Stimulated activated CD8-positive, alpha-beta memory T cell treated with anti-CD3 and anti-CD28 coated beads, Interleukin-2, amount 100 ng/mL, for 1 hour (primary cell): ENCODE measurements at regions not wholly inside any gene's neighbourhood (a gene's known extent, or its start where the extent isn't known, plus 50 kb on each side); places are given as distances from the start of the nearest gene placed in this dataset.

Experiments used
- DNase-seq, 2 donors: peaks; one replicate each; pipeline ENCODE4 v3.0.0-alpha.2; 2020; ENCODE audit warnings: low read depth in 2 of 2

GRCh38 chr11:64457416-64458010, 98.2 kb upstream of the SLC22A11 start:
- no peak for DNase-seq

GRCh38 chr11:64458997-64459396, 96.7 kb upstream of the SLC22A11 start:
- no peak for DNase-seq

- DNase-seq = no peak
Observed at GRCh38 chr11:64459609-64460008, 96.1 kb upstream of the SLC22A11 start.

GRCh38 chr11:64461081-64461480, 94.7 kb upstream of the SLC22A11 start:
- DNase-seq = no peak

- no peak for DNase-seq
Observed at GRCh38 chr11:64466115-64466718, 89.5 kb upstream of the SLC22A11 start.

GRCh38 chr11:64469288-64469687, 86.5 kb upstream of the SLC22A11 start:
- no peak for DNase-seq

GRCh38 chr11:64472593-64473455, 82.9 kb upstream of the SLC22A11 start:
- no peak for DNase-seq

- DNase-seq = no peak
Observed at GRCh38 chr11:64474680-64475079, 81.1 kb upstream of the SLC22A11 start.

- no peak for DNase-seq
Observed at GRCh38 chr11:64475145-64475544, 80.6 kb upstream of the SLC22A11 start.

- no peak for DNase-seq
Observed at GRCh38 chr11:64476881-64477280, 78.9 kb upstream of the SLC22A11 start.

GRCh38 chr11:64477675-64478074, 78.1 kb upstream of the SLC22A11 start:
- no peak for DNase-seq

GRCh38 chr11:64482588-64482987, 73.2 kb upstream of the SLC22A11 start:
- DNase-seq = no peak

- DNase-seq = no peak
Observed at GRCh38 chr11:64484191-64485022, 71.3 kb upstream of the SLC22A11 start.

- no peak for DNase-seq
Observed at GRCh38 chr11:64485074-64485473, 70.7 kb upstream of the SLC22A11 start.

GRCh38 chr11:64489831-64490441, 65.8 kb upstream of the SLC22A11 start:
- DNase-seq = no peak

- DNase-seq = no peak
Observed at GRCh38 chr11:64490562-64491216, 65.1 kb upstream of the SLC22A11 start.

- no peak for DNase-seq
Observed at GRCh38 chr11:64492561-64492960, 63.2 kb upstream of the SLC22A11 start.

GRCh38 chr11:64498136-64498535, 57.6 kb upstream of the SLC22A11 start:
- DNase-seq = no peak

- no peak for DNase-seq
Observed at GRCh38 chr11:64499261-64500004, 56.3 kb upstream of the SLC22A11 start.
